ENCODE measurements at regions not wholly inside any gene's neighbourhood (a gene's known extent, or its start where the extent isn't known, plus 50 kb on each side); places are given as distances from the start of the nearest gene placed in this dataset.
"Not testable (repeated sequence)": the region's sequence is repeated elsewhere in the genome, so short reads cannot be mapped to it uniquely, and the experiment has no call there.

- H3K9ac ChIP-seq (ENCODE audit: low read depth in 2 of 2, low read length in 2 of 2), result no peak overlapping the region
Observed at GRCh38 chr6:146984251-146984924, 219.8 kb upstream of the STXBP5 start.

GRCh38 chr6:146985111-146985510 lies 219.1 kb upstream of the STXBP5 start:
- H3K9ac ChIP-seq (ENCODE audit: low read depth in 2 of 2, low read length in 2 of 2), result no peak overlapping the region
- TF ChIP-seq CTCF (IDR thresholded peaks at IDR 0.05), result no peak
- H3K27me3 ChIP-seq, result no peaks in the 10 kb centered on the region
- no peak overlapping the region for H3K27ac ChIP-seq
- H3K36me3 ChIP-seq, result no peaks in the 10 kb centered on the region
- H3K4me3 ChIP-seq, result no peak overlapping the region
- H3K4me1 ChIP-seq, result no peaks in the 10 kb centered on the region
- DNase-seq, result peak; percentile 60
- intact Hi-C loops (cut with DNase I), result no loop called here
- H3K9me3 ChIP-seq, result no peaks in the 10 kb centered on the region

More at GRCh38 chr6:146984251-146984924, 219.8 kb upstream of the STXBP5 start:
- no peaks in the 10 kb centered on the region for H3K36me3 ChIP-seq
- intact Hi-C loops (cut with DNase I), result no loop called here
- H3K4me1 ChIP-seq, result no peaks in the 10 kb centered on the region
- no peak for DNase-seq
- no peaks in the 10 kb centered on the region for H3K9me3 ChIP-seq
- H3K27ac ChIP-seq, result no peak overlapping the region
- TF ChIP-seq CTCF (IDR thresholded peaks at IDR 0.05), result no peak
- no peaks in the 10 kb centered on the region for H3K27me3 ChIP-seq
- H3K4me3 ChIP-seq, result no peak overlapping the region

GRCh38 chr6:146985966-146986365 lies 218.3 kb upstream of the STXBP5 start:
- intact Hi-C loops (cut with DNase I), result no loop called here
- no peaks in the 10 kb centered on the region for H3K27me3 ChIP-seq
- DNase-seq, result no peak
- no peak overlapping the region for H3K4me3 ChIP-seq
- H3K9ac ChIP-seq (ENCODE audit: low read depth in 2 of 2, low read length in 2 of 2), result no peak overlapping the region
- no peak overlapping the region for H3K27ac ChIP-seq
- H3K4me1 ChIP-seq, result no peaks in the 10 kb centered on the region
- TF ChIP-seq CTCF (IDR thresholded peaks at IDR 0.05), result no peak
- no peaks in the 10 kb centered on the region for H3K36me3 ChIP-seq
- H3K9me3 ChIP-seq, result no peaks in the 10 kb centered on the region

- H3K36me3 ChIP-seq; intact Hi-C loops (cut with DNase I); H3K4me1 ChIP-seq; DNase-seq; H3K27ac ChIP-seq; H3K27me3 ChIP-seq; H3K4me3 ChIP-seq; H3K9ac ChIP-seq (ENCODE audit: low read depth in 2 of 2, low read length in 2 of 2); H3K9me3 ChIP-seq: not testable (repeated sequence)
Observed at GRCh38 chr6:146987938-146988337, 216.3 kb upstream of the STXBP5 start.

GRCh38 chr6:146989860-146990259 lies 214.4 kb upstream of the STXBP5 start:
- no peak for DNase-seq
- intact Hi-C loops (cut with DNase I), result no loop called here
- no peak overlapping the region for H3K9ac ChIP-seq (ENCODE audit: low read depth in 2 of 2, low read length in 2 of 2)
- no peaks in the 10 kb centered on the region for H3K27me3 ChIP-seq
- no peaks in the 10 kb centered on the region for H3K36me3 ChIP-seq
- no peak overlapping the region for H3K4me3 ChIP-seq
- H3K4me1 ChIP-seq, result no peaks in the 10 kb centered on the region
- no peaks in the 10 kb centered on the region for H3K9me3 ChIP-seq
- TF ChIP-seq CTCF (IDR thresholded peaks at IDR 0.05), result no peak
- no peak overlapping the region for H3K27ac ChIP-seq

GRCh38 chr6:146990284-146990683 lies 213.9 kb upstream of the STXBP5 start:
- DNase-seq, result no peak
- no peak overlapping the region for H3K4me3 ChIP-seq
- no peak overlapping the region for H3K9ac ChIP-seq (ENCODE audit: low read depth in 2 of 2, low read length in 2 of 2)
- H3K27me3 ChIP-seq, result no peaks in the 10 kb centered on the region
- no peak for TF ChIP-seq CTCF (IDR thresholded peaks at IDR 0.05)
- no peak overlapping the region for H3K27ac ChIP-seq
- no peaks in the 10 kb centered on the region for H3K36me3 ChIP-seq
- no peaks in the 10 kb centered on the region for H3K9me3 ChIP-seq
- H3K4me1 ChIP-seq, result no peaks in the 10 kb centered on the region
- intact Hi-C loops (cut with DNase I), result no loop called here
